HG03354 (cell line): ENCODE measurements at regions not wholly inside any gene's neighbourhood (a gene's known extent, or its start where the extent isn't known, plus 50 kb on each side); places are given as distances from the start of the nearest gene placed in this dataset.
"Not testable (repeated sequence)": the region's sequence is repeated elsewhere in the genome, so short reads cannot be mapped to it uniquely, and the experiment has no call there.

Experiments used
- ATAC-seq: cut with Tn5 transposase; IDR thresholded peaks from one replicate; pipeline ENCODE4 v1.9.1; 2021; ENCODE audit warnings: mild to moderate bottlenecking; ENCODE audit not compliant: unreplicated experiment, poor library complexity, severe bottlenecking

DNA sequence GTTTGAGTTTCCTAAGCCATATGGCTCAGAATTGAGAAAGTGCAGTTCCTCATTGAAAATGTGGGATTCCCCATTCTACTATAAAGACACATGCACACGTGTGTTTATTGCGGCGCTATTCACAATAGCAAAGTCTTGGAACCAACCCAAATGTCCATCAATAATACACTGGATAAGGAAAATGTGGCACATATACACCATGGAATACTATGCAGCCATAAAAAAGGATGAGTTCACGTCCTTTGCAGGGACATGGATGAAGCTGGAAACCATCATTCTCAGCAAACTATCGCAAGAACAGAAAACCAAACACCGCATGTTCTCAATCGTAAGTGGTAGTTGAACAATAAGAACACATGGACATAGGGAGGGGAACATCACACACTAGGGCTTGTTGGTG is 154.8 kb downstream of the SEC23IP start:
- ATAC-seq = not testable (repeated sequence)

- no peak for ATAC-seq
These were observed 155.4 kb downstream of the SEC23IP start for GRCh38 chr10:120047926-120048325.

DNA sequence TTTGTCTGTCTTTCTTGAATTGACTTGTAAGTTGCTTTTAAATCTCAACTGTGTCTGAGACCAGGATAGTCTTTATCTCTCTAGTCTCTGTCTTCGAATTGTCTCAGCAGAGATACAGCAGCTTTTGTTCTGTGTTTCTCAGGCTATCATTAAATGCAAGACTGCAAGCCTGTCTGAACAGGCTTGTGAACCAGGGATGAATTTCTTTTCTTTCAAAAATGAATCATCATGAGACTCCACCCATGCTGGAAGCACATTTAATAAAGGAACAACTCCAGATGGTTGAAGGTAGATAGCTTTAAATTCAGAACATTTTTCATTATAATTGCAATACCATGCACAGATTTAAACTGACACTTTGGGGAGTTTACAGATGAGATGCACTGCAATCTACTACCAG is 155.9 kb downstream of the SEC23IP start:
- ATAC-seq = no peak

GRCh38 chr10:120051671-120052070 is 159.1 kb downstream of the SEC23IP start:
- no peak for ATAC-seq

GRCh38 chr10:120052964-120053702 is 160.6 kb downstream of the SEC23IP start:
- ATAC-seq = no peak

DNA sequence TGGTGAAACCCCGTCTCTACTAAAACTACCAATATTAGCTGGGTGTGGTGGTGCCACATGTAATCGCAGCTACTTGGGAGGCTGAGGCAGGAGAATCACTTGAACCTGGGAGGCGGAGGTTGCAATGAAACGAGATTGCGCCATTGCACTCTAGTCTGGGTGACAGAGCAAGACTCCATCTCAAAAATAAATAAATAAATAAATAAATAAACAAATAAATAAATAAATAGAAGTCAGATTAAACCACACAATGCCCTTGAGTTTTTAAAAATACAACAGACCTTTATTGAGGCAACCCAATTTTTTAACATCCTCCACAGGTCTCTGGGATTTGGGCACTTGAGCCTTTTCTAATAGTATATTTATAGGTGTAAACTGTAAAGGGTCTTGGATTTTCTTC is 167.3 kb downstream of the SEC23IP start:
- ATAC-seq = not testable (repeated sequence)

DNA sequence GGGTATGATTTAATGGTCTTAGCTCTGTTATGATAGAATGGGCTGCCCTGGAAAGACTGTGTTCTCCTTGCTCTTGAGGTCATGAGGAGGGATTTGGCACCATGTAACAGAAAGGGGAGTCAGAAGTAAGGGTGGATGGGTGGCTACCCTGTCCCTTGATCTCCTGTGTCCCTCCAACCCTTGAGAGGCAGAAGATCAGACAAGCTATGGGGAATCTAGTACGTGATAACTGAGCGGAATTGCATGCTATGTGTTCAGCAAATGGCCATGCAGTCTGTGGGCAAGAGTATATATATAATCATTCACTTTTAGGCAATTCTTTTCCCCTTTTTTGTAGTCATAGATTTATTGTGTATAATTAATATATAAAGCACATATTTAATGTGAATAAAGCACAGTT is 174.9 kb downstream of the SEC23IP start:
- ATAC-seq = no peak

DNA sequence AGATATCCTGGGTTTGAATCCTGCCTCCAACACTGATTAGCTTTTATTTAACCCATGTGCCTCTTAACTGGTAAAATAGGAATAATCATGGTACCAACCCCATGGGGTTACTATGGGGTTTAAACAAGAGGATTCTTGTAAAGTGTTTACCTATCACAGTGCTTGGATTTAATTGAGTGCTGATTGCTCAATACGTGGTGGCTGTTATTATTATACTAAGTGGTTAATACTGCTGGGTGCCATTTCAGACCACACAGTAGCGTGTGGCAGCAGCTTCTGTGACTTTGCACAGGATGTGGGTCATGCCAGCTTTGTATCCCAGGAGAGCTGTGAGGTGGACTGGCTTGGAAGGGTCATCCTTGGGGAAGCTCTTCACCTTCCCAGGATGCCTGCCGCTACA is 177.2 kb downstream of the SEC23IP start:
- no peak for ATAC-seq

DNA sequence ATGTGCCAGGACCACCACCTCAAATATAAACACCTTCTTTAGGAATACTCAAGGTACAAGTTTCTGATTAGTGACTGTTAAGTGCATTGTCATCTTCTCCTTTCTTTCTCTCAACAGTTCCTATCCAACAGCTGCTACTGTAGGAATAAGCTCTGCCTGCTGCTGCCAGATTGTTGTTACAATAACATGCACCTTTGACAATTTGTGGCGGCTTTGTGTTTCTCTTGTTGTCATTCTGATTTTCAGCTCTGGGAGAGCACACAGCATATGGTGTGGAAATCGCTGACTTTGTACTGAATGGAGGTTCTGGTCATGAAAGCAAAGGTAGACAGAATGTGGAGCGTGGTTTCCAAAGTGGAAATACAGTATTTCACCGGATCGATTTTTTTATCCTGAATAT is 182.8 kb downstream of the SEC23IP start:
- no peak for ATAC-seq

- no peak for ATAC-seq
These were observed 184.6 kb downstream of the SEC23IP start for GRCh38 chr10:120076996-120077706.

DNA sequence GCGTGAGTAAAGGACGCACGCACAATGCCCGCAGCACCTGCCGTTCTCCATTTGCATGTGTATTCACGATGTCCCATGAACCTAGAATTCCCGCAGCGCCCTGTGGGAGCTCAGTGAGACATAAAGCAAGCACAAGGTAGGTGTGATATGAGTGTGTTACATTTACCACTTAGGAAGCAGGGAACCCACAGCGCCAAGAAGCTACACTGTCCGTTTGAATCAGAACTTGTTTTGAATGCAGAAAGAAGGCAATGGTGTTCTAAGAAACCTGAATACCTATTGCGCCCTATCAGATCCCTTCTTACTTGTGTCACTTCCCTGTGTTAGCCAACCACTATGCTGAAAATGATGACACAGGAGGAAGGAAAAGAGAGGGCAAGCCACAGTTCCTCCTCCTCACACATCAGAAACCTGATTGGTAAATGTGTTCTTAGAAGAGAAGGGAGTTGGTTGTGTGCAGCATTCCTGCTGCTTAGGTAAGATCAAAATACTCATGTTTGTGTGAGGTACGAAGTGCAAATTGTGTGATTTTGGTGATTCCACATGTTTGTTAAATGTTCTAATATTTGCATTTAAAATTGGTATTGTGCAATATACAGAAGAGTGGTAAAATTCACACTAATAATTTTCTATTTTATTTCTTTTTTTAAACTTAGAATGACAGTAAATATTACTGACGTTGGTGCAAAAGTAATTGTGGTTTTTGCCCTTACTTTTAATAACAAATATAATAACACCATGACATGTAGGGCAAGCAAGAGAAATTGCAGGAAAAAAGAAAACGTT is 185.4 kb downstream of the SEC23IP start:
- no peak for ATAC-seq

GRCh38 chr10:120085096-120085796 is 192.7 kb downstream of the SEC23IP start:
- no peak for ATAC-seq

GRCh38 chr10:120086066-120086465 is 193.5 kb downstream of the SEC23IP start:
- no peak for ATAC-seq

DNA sequence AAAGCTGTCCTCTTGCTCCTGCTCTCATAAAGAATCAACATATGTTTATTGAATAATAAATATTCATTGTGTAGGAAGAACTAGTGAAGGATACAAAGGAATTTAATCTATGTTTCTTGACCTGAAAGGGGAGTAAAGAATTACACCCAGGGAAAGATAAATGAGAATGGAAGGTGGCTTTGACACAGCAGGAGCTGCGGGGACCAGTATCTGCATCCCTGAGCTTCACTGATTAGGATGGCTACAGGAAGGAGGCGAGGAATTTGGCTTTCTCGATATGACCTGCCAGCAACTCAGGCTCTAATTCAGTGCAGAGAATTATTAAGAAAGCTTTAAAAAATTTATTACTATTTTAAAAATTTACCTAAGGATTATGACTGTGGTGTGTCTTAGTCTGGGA is 194.6 kb downstream of the SEC23IP start:
- no peak for ATAC-seq

GRCh38 chr10:120095875-120096274 is 203.3 kb downstream of the SEC23IP start:
- no peak for ATAC-seq

DNA sequence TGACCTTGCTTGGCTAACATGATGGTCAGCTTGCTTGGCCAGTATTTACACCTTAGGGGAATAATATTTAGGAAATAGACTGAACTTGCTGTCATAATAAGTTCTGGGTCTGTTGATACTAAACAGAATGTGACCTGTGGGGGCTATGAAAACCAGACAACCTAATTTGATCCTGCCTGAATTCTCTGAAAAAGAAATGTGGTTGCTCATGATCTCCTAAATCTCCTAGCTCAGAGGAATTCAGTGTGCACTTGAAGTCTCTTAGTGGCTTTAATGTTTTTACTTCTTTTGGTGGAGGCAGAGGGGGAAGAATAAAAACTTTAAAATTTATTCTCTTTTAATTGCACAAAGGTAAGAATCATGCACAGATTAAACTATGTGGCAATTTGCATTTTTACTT is 205.2 kb downstream of the SEC23IP start:
- ATAC-seq = no peak

GRCh38 chr10:120098232-120098930 is 205.9 kb downstream of the SEC23IP start:
- no peak for ATAC-seq

- ATAC-seq = no peak
These were observed 211.4 kb downstream of the SEC23IP start for GRCh38 chr10:120103738-120104560.

- ATAC-seq = no peak
These were observed 212.5 kb downstream of the SEC23IP start for GRCh38 chr10:120105001-120105400.
